Right ventricle myocardium inferior (tissue), 1 donor: ENCODE measurements at regions not wholly inside any gene's neighbourhood (a gene's known extent, or its start where the extent isn't known, plus 50 kb on each side); places are given as distances from the start of the nearest gene placed in this dataset.

Experiments
- ATAC-seq: fragments of 200-7000 bp; cut with Tn5 transposase; one replicate; pipeline ENCODE4 v1.9.1; 2020; ENCODE audit warnings: mild to moderate bottlenecking, moderate library complexity
- DNase-seq: peaks from one replicate; pipeline ENCODE4 v3.0.0; 2021; ENCODE audit errors: missing footprints
- intact Hi-C: fragments of 100-400 bp; cut with DNase I; formaldehyde crosslinking; loops from one replicate; pipeline ENCODE4 v1.11.0; 2022
- donor health status: DM: no; HTN: yes; CAD: no; lungs with severe emphysema.

DNA sequence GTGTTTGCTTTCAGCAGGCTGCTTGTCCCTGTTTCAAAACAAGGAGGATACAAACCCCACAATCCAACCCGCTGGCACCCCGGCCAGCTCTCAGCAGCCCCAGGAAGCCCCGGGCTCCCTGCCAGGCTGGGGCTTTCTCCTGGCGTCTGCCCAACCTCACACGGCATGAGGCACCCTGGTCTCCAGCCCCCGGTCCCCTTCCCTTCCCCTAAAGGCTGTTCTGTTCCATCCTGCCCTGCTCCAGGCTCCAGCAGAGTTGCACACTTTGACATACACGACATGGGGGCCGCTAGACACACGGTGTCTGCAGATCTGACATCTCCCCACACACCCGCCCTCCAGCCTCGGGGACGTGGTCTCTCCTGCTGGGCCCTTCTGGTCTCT lies 107.7 kb upstream of the ADRA2C start:
- ATAC-seq, result no peak
- peak; percentile 44 for DNase-seq
- intact Hi-C loops, result no loop called here

DNA sequence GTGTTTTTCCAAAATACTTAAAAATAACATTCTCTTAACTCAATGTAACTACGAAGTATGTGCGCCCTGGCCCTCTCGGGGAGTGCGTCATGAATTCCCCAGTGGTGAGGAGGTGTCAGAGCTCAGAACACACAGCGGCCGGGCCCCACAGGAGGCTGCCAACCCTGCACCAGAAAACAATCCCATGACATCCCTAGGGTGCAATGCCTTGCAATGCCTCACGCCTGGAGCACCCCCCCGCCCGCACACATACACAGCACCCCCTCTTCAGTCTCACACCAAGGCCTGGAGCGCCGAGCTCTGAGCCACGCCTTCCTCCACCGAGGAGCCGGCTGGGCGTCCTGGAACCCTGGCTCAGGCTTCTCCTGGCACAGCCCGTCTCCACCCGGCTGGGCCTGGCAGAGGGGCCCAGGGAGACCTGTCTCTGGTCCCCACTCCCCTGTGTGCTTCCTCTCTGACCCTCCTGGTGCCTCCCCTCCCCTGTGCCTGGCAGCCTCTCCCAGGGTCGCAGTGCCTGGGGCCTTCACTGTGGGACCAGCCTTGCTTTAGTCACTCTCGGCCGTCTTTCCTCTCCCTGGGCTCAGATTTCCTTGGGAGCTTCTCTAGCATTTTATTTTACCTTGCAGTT lies 108.2 kb upstream of the ADRA2C start:
- peak; percentile 72 for DNase-seq
- ATAC-seq, result no peak
- intact Hi-C loops, result no loop called here

DNA sequence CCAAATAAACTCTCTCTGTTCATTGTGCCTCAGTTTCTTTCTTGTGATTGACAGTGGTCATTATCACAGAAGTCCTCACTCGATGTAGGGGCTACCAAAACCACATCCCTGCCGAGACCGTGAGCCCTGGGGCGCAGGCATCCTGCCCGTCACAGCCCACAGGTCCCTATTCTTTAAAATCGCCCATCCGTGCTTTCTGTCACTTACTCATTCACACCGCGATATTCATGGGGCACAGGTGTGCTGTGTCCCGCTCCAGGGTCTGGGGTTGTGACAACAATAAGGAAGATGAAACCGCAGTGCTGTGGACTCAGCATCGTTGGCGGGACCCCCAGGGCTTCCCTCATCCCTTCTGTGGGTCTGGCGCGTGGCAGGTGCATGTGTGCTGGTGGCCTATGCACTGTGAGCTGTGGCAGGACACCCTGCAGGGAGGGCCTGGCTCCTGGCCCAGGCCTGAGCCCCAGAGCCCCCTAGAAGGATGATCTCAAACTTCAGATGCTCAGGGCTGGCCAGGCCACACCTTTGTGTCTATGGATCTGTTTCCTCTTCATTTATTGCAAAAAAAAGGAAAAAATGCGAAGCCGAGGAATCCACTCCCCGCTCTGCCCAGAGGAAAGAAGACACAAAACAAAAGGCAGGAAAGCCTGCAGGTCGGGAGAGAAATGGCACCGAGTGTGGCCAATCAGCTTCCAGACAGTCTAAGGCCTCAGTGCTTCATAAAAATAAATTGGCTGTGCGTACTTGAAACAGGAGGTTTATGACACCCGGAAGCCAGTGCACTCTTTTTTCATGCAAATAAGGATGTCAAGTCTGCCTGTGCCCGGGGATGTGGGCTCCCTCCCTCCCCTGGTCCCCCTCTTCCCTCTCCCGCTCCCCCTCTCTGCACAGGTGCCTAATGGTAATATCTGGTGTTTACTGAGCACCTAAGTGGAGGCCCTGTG lies 109.5 kb upstream of the ADRA2C start:
- ATAC-seq, result no peak

GRCh38 chr4:3655963-3656362 lies 110.2 kb upstream of the ADRA2C start:
- no peak for ATAC-seq
- intact Hi-C loops, result no loop called here
- no peak for DNase-seq

More for the DNA sequence above, 109.5 kb upstream of the ADRA2C start:
- DNase-seq, result peak; percentile 33
- intact Hi-C loops, result no loop called here

DNA sequence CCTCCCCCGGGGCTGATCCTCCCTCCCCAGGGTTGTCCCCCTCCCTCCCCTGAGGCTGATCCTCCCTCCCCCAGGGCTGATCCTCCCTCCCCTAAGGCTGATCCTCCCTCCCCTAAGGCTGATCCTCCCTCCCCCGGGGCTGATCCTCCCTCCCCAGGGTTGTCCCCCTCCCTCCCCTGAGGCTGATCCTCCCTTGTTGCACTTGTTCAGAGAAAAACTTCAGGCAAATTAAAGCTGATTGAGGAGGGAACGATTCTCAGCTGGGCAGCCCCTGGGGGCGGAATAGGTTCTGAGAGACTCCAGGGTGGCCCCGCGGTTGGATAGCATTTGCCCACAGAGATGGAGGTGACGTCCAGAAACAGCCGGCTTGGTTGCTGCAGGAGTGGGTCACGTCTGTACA lies 110.7 kb upstream of the ADRA2C start:
- intact Hi-C loops, result no loop called here
- DNase-seq, result peak; percentile 13
- no peak for ATAC-seq

DNA sequence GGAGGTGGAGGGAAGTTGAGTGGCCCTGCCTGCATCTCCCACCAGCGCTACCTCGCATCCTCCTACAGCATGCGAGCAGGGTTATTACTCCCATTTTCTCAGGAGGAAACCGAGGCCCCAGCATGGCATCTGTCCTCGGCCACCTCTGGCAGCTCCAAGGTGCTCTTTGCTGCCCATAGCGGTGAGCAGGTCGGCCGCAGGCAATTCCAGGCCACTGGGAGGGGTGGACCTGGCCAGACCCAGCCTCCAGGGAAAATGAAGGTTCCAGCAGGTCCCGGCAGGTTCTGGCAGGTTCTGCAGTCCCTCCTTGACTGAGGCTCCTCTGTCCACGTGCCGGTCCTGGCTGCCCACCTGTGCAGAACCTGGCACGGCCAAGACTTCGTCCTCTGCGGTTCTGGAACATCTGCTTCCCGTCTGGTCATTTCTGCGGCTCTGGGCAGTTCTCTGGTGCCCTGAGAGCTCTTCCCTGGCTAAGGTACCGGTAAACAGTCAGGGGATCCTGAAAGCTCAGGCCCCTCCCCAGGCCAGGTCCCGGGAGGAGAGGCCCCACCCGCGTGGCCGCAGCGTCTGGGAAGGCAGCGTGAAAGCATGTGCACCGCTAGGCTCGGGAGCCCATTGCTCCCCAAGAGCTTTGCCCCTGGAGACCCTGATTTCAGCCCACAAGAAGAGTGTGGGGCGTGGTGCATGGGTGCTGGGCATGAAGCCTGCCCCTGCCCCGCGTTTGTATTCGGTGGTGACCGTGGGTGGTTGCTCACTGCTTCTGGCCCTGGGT lies 112.0 kb upstream of the ADRA2C start:
- ATAC-seq, result no peak
- intact Hi-C loops, result no loop called here
- DNase-seq, result peak; percentile 45

GRCh38 chr4:3652586-3652985 lies 113.6 kb upstream of the ADRA2C start:
- intact Hi-C loops, result no loop called here
- peak; percentile 47 for DNase-seq

GRCh38 chr4:3651267-3651845 lies 114.8 kb upstream of the ADRA2C start:
- intact Hi-C loops, result no loop called here
- peak; percentile 56 for DNase-seq
- ATAC-seq, result no peak

More at GRCh38 chr4:3652586-3652985, 113.6 kb upstream of the ADRA2C start:
- ATAC-seq, result no peak

DNA sequence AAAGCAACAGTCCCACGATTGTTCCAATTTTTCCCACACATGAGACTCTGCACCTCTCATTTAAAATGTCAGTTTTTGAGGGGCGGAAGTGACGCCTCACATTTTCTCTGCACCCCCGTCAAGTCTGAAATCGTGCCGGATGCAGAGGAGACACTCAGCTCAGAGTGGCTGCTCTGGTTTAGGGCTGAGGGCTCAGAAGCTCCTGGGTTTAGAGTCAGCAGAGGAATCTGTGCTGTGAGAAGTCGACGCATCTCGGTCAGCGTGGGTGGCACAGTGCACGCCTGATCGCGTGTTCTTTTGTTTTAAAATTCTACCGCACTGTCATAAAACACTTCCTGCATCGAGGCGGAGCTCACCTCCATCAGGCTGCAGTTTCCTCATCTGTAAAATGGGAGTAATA lies 116.7 kb upstream of the ADRA2C start:
- DNase-seq, result peak; percentile 22
- no peak for ATAC-seq
- intact Hi-C loops, result no loop called here

GRCh38 chr4:3648731-3649130 lies 116.5 kb upstream of the LRPAP1 start:
- DNase-seq (peak; percentile 43), ATAC-seq (no peak)
- intact Hi-C loops, result no loop called here

DNA sequence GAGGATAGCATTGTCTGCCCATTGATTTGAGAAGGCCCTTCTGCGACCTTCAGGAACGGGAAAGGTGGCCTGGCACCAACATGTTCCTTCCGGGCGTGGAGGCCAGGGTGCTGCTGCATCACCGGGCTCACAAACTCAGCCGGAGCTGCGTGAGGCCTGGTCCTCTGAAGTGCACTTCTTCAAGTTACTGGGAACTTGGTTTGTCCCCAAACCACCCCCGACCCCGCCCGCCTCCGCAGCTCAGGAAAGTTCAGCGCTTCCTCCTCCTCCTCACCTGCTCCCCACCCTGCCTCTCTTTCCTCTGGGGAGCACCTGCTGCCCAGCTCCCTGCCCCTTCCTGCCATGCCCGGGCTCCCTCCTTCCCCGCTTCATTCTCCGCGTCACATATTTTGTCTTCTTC lies 116.0 kb upstream of the LRPAP1 start:
- peak; percentile 64 for DNase-seq
- intact Hi-C loops, result no loop called here
- no peak for ATAC-seq

DNA sequence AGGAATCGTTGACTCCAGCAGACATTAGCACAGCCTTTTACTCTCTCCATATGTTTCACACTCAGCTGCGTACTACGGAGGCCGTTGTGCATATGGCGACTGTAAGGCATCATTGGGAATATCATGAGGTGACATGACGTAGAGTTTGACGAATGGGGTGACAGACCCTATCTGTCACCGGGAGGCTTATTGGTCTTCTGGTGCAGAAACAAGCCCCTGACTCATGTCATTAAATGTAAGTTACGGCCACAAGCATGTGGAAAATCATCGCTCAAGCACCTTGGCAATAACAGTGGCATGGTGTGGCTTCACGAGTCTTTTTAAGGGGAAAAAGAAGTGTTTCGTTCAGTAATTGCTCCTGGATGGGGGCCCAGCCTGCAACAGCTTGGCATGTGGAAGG lies 115.2 kb upstream of the LRPAP1 start:
- ATAC-seq (no peak), DNase-seq (no peak)
- intact Hi-C loops, result no loop called here

DNA sequence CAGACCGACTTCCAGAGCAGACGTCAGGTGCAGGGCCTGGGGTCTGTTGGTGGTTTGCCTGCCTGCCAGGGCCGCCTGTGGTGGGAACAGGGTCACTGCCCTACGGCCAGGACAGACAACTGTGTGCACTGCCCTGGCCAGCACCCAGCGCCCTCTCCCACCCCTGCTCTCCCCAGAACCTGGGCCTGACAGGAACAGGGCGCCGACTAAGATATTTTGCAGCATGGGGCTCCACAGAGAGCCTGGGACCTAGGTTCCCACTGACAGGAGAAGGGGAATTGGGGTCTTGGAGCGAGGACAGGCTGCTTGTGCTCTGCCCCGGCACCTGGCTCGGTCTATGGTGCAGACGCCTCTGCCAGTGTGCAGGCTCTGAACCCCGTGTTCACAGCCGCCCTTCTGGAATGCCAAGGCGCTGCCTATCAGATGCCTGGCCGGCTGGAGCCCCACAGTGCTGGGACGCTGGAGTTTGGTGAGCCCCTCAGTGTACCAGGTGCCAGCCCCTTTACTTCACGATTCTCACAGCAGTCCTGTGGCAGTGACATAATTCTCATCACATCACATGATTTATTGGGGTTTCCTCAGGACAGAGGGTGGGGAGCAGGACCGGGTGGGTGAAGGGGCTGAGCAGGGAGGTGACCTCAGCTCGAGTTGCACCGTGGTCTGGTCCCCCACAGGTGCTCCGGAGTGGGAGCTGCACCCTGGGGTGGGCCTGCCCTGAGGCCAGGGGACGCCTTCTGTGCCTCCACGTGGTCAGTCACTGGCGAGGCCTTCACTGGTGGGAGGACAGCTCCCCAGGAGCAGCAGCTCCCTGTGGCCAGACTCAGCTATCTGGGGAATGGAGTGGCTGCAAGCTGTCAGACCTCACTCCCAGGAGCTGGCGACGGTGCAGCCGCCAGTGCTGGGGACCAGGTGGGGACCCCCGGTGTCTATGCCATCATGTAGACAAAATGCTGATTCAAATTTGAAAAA lies 113.8 kb upstream of the LRPAP1 start:
- intact Hi-C loops, result no loop called here
- DNase-seq (peak; percentile 58), ATAC-seq (no peak)

DNA sequence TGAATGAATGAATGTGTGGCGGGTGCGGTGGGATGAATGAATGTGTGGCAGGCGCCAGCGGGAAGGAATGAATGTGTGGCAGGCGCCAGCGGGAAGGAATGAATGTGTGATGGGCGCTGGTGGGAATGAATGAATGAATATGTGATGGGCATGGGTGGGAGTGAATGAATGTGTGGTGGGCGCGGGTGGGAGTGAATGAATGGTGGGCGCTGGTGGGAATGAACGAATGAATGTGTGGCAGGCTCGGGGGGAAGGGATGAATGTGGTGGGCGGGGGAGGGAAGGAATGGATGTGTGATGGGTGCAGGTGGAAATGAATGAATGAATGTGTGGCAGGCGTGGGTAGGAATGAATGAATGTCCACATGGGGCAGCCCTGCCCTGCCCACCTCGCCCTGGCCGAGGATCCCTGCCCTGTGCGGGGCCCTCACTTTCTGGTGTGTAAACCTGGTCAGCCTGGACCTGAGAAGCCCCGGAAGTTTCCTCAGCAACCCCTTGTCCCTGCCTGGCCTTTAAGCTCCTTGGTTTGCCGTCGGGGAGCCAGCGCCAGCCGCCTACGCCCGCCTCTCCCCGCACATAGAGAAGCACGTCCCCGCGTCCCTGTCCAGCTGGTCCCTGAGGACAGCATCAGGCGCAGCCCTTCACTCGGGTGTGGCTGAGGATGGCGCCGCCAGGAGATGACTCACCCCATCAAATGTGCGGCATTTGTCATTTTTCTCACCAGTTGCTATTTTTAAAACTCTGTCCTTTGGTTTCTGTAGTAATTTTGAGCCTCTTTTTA lies 112.8 kb upstream of the LRPAP1 start:
- ATAC-seq, result no peak
- peak; percentile 66 for DNase-seq
- intact Hi-C loops, result no loop called here

DNA sequence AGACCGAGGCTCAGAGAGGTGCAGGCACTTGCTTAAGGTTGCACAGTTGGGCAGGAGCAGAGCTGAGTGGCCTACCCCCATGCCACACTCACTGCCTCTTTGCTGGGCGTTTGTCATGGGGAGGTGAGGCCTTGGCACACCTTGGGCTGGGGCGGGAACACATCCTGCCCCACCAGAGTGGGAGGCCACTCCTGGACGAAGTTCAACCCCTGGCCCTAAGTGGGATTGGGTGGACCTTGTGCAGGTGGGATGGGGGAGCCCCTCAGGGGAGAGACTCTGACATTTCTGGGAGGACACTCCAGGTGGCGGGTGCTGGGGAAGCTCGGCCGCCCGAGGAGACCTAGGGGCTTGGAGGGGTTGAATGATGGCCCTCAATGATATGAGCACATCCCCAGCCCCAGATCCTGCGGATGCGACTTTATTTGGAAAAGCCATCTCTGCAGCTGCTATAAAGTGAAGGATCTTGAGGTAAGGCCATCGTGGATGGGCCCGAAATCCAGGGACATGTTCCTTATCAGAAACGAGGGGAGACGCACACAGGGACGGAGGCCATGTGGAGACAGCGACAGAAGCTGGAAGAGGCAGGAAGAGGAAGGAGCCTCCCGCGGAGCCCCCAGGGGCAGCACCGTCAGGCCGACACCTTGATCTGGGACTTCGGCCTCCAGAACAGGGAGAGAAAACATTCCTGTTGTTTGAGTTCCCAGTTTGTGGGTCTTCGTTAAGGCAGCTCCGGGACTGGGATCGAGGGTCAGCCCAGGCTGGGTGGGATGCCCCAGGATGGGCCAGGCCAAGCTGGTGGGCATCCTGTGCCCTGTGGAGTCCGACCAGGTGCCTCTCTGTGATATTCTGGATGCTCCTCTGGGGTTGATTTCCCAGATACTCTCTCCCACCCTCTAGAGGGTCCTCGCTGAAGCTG lies 111.6 kb upstream of the LRPAP1 start:
- intact Hi-C loops, result no loop called here
- DNase-seq (peak; percentile 58), ATAC-seq (no peak)

DNA sequence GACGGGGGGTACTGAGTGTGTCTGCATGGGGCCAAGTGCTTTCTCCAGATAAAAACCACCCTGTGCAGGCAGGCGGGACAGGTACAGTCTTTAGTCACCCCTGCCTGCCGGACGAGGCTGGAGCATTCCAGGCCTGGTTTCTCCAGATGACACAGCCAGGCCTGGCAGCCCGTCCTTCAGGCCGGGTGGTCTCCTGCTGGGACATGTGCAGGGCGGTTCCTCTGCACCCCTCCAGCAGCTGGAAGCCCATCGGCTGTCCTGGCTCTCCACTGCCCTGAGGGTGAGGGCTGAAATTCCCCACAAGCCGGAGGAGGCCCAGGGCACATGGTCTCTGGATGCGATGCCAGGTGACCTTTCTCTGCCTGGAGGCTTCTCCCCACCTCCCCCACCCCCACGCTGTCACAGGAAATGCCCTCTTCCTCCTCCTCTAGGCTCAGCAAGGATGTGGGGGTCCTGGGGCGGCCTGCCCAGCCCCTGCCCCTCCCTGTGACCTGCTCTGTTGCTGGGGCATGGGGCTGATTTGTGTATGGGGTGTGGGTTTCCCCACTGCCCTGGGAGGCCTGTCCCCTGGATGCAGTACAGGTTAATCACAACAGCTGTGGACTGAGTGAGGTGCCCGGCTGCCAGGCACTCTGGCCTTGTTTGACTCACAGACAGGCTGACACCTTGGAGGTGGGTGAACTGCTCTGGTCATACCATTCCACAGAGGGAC lies 110.7 kb upstream of the LRPAP1 start:
- ATAC-seq, result no peak
- intact Hi-C loops, result no loop called here
- peak; percentile 50 for DNase-seq
